ENCODE measurements at regions not wholly inside any gene's neighbourhood (a gene's known extent, or its start where the extent isn't known, plus 50 kb on each side); places are given as distances from the start of the nearest gene placed in this dataset.

- no peaks in the 10 kb centered on the region for H3K9me3 Mint-ChIP-seq
- H3K36me3 Mint-ChIP-seq (ENCODE audit: low read depth) = no peaks in the 10 kb centered on the region
- peaks cover 3% of the 10 kb centered on the region for H3K27me3 Mint-ChIP-seq (ENCODE audit: low read depth, poor library complexity)
- H3K4me1 Mint-ChIP-seq = no peaks in the 10 kb centered on the region
- no peak overlapping the region for H3K27ac Mint-ChIP-seq
- TF ChIP-seq, protein P1, sequence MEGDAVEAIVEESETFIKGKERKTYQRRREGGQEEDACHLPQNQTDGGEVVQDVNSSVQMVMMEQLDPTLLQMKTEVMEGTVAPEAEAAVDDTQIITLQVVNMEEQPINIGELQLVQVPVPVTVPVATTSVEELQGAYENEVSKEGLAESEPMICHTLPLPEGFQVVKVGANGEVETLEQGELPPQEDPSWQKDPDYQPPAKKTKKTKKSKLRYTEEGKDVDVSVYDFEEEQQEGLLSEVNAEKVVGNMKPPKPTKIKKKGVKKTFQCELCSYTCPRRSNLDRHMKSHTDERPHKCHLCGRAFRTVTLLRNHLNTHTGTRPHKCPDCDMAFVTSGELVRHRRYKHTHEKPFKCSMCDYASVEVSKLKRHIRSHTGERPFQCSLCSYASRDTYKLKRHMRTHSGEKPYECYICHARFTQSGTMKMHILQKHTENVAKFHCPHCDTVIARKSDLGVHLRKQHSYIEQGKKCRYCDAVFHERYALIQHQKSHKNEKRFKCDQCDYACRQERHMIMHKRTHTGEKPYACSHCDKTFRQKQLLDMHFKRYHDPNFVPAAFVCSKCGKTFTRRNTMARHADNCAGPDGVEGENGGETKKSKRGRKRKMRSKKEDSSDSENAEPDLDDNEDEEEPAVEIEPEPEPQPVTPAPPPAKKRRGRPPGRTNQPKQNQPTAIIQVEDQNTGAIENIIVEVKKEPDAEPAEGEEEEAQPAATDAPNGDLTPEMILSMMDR (IDR thresholded peaks at IDR 0.05) = no peak
- no peak for DNase-seq
- H3K4me3 Mint-ChIP-seq = no peak overlapping the region
Measured at GRCh38 chr5:8685704-8686103, 816.8 kb downstream of the MTRR start.

GRCh38 chr5:8686707-8687106, 817.8 kb downstream of the MTRR start:
- no peaks in the 10 kb centered on the region for H3K4me1 Mint-ChIP-seq
- H3K36me3 Mint-ChIP-seq (ENCODE audit: low read depth) = no peaks in the 10 kb centered on the region
- H3K27ac Mint-ChIP-seq = no peak overlapping the region
- no peak for DNase-seq
- H3K4me3 Mint-ChIP-seq = no peak overlapping the region
- H3K9me3 Mint-ChIP-seq = no peaks in the 10 kb centered on the region
- H3K27me3 Mint-ChIP-seq (ENCODE audit: low read depth, poor library complexity) = peaks cover 3% of the 10 kb centered on the region
- TF ChIP-seq, protein P1 (IDR thresholded peaks at IDR 0.05) = no peak

DNA sequence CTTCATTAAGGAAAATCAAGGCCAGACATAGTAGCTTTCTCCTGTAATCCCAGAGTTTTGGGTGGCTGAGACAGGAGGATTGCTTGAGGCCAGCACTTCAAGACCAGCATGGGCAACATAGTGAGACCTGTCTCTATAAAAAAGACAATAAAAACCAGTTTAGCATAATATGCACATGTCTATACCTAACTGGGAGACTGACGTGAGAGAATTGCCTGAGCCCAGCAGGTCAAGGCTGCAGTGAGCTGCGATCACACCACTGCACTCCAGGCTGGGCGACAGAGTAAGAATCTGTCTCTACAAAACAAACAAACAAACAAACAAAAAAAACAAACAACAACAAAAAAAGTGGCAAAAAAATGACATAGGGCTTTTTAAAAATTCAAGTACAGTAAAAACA, 820.8 kb downstream of the MTRR start:
- H3K27me3 Mint-ChIP-seq (ENCODE audit: low read depth, poor library complexity) = peaks cover 3% of the 10 kb centered on the region
- no peaks in the 10 kb centered on the region for H3K36me3 Mint-ChIP-seq (ENCODE audit: low read depth)
- no peaks in the 10 kb centered on the region for H3K9me3 Mint-ChIP-seq
- no peaks in the 10 kb centered on the region for H3K4me1 Mint-ChIP-seq
- H3K4me3 Mint-ChIP-seq = no peak overlapping the region
- DNase-seq = no peak
- no peak overlapping the region for H3K27ac Mint-ChIP-seq
- TF ChIP-seq, protein P1 (IDR thresholded peaks at IDR 0.05) = no peak

DNA sequence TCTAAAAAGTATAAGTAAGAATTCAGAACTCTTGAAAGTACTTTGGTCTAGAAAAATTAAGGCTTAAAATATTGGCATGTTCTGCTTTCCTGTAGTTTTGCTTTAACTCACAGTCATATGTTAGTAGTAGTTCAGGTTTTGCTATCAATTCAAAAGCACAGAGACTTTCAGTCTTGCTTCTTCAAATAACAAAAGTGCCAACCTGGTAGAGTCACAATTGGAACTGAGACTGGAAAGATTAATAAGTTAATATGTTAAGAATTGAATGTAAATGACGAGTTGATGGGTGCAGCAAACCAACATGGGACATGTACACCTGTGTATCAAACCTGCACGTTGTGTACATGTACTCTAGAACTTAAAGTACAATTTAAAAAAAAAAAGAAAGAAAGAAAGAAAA, 822.3 kb downstream of the MTRR start:
- TF ChIP-seq, protein P1 (IDR thresholded peaks at IDR 0.05) = no peak
- Mint-ChIP-seq H3K4me3 (no peak overlapping the region), H3K27me3 (ENCODE audit: low read depth, poor library complexity) (peaks cover 7% of the 10 kb centered on the region), H3K27ac (no peak overlapping the region), H3K9me3 (no peaks in the 10 kb centered on the region), H3K4me1 (no peaks in the 10 kb centered on the region), H3K36me3 (ENCODE audit: low read depth) (no peaks in the 10 kb centered on the region)
- DNase-seq = no peak

- Mint-ChIP-seq H3K9me3 (no peaks in the 10 kb centered on the region), H3K4me3 (no peak overlapping the region), H3K27me3 (ENCODE audit: low read depth, poor library complexity) (peaks cover 7% of the 10 kb centered on the region), H3K27ac (no peak overlapping the region), H3K36me3 (ENCODE audit: low read depth) (no peaks in the 10 kb centered on the region), H3K4me1 (no peaks in the 10 kb centered on the region)
- TF ChIP-seq, protein P1 (IDR thresholded peaks at IDR 0.05) = no peak
- no peak for DNase-seq
Measured at GRCh38 chr5:8693341-8693844, 824.4 kb downstream of the MTRR start.

DNA sequence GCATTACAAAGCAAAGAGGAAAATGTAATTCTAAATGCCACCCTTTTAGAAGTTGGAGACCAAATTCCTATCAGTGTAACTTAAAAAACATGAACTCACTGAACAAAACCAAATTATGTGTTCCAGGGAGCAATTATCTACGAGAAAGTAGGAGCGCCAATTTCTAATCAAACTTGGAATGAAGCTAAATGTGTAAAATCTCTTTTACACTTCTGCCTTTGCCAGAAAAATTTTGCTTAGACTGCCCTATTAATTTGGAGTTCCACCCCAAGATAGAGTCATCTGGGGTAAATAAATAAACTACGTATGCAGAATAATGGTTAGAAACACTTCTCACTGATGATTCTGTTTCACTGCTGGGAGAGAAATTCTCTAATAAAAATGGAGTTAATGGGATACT, 825.6 kb downstream of the MTRR start:
- DNase-seq = no peak
- H3K4me3 Mint-ChIP-seq = no peak overlapping the region
- H3K9me3 Mint-ChIP-seq = no peaks in the 10 kb centered on the region
- no peaks in the 10 kb centered on the region for H3K36me3 Mint-ChIP-seq (ENCODE audit: low read depth)
- TF ChIP-seq, protein P1 (IDR thresholded peaks at IDR 0.05) = no peak
- peaks cover 4% of the 10 kb centered on the region for H3K27me3 Mint-ChIP-seq (ENCODE audit: low read depth, poor library complexity)
- H3K4me1 Mint-ChIP-seq = no peaks in the 10 kb centered on the region
- H3K27ac Mint-ChIP-seq = no peak overlapping the region
